Heart left ventricle (tissue), 13 donors: ENCODE measurements at regions not wholly inside any gene's neighbourhood (a gene's known extent, or its start where the extent isn't known, plus 50 kb on each side); places are given as distances from the start of the nearest gene placed in this dataset.

Experiments used
- POLR2A ChIP-seq, 2 donors: fragments of 450-650 bp; IDR thresholded peaks; one replicate each; pipeline ENCODE4 v1.6.1; 2017; ENCODE audit warnings: antibody characterized with exemption in 2 of 2, mild to moderate bottlenecking in 2 of 2, moderate library complexity in 2 of 2
- TF ChIP-seq, protein P1 (sequence below), 12 donors: fragments of 200-600 bp; sonication (generic) in 4 of 12; IDR thresholded peaks; one replicate each; pipeline versions ENCODE4 v1.5.0 to v1.8.0; 2018 to 2022; ENCODE audit warnings: antibody characterized with exemption in 12 of 12, mild to moderate bottlenecking in 5 of 12
- donor health status: ischemic (EF 13 %, LVEDD 7.1; RV severe dilation, severe dysfunction).
- donor health status: DM: no; HTN: yes; CAD: no.
- donor health status: DM: no; HTN: no; CAD: no.
- donor health status: ischemic (EF 25% LVEDD 6.9; RV normal size, moderate dysfunction).
- donor health status: ischemic (EF 25% LVEDD 5.7; RV mildly dilated, moderate dysfunction).
- donor health status: ischemic (EF 35%, LVEDD 5.7; RV mildly dilated, moderate dysfunction).
- donor health status: nonischemic (EF 11% LVEDD 7.7; RV severe dilation, severe dysfunction).
- donor health status: DM: yes; HTN: yes; CAD: no.
- donor health status: PGD.
- donor health status: ischemic (EF 29% LVEDD 5.4; RV normal size, mild dysfunction).
- donor health status: nonischemic (EF 23%, LVEDD 6.1; RV moderate dilation, normal function).

DNA sequence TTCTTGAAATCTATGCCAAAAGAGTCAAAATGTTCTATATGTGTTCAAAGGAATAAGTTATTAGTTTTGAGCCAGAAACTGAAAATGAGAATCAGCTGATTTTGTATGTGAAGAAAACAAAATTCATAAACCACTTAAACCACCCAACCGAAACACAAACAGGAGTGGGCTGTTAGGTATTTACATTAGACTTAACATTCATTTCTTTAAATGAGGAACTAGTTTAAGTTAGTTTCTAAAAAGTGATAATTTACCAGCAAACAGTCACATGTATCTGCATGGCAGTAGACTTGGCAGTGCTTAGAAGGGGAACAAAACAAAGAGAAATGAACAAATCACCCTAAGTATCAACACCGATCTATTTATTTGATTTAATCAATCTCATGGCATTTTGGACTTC is 128.0 kb downstream of the GMNC start:
- TF ChIP-seq, protein P1, sequence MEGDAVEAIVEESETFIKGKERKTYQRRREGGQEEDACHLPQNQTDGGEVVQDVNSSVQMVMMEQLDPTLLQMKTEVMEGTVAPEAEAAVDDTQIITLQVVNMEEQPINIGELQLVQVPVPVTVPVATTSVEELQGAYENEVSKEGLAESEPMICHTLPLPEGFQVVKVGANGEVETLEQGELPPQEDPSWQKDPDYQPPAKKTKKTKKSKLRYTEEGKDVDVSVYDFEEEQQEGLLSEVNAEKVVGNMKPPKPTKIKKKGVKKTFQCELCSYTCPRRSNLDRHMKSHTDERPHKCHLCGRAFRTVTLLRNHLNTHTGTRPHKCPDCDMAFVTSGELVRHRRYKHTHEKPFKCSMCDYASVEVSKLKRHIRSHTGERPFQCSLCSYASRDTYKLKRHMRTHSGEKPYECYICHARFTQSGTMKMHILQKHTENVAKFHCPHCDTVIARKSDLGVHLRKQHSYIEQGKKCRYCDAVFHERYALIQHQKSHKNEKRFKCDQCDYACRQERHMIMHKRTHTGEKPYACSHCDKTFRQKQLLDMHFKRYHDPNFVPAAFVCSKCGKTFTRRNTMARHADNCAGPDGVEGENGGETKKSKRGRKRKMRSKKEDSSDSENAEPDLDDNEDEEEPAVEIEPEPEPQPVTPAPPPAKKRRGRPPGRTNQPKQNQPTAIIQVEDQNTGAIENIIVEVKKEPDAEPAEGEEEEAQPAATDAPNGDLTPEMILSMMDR (IDR thresholded peaks at IDR 0.05), result no peak
- no peak for TF ChIP-seq POLR2A (IDR thresholded peaks at IDR 0.05)
